ENCODE measurements at regions not wholly inside any gene's neighbourhood (a gene's known extent, or its start where the extent isn't known, plus 50 kb on each side); places are given as distances from the start of the nearest gene placed in this dataset.

GRCh38 chr1:239805042-239805441 is 286.6 kb upstream of the FMN2 start:
- DNase-seq = no peak
- Histone ChIP-seq H3K9me2 (ENCODE audit: insufficient read depth) (no peaks in the 10 kb centered on the region), H3K79me2 (ENCODE audit: insufficient read depth) (no peaks in the 10 kb centered on the region), H3K4me3 (no peak overlapping the region), H3K27ac (no peak overlapping the region), H3K27me3 (replicated peaks; ENCODE audit: insufficient read depth) (no peaks in the 10 kb centered on the region), H3K4me1 (ENCODE audit: insufficient read depth) (no peaks in the 10 kb centered on the region), H3K9me3 (ENCODE audit: low read depth) (no peaks in the 10 kb centered on the region), H2AFZ (no peak overlapping the region), H3K36me3 (ENCODE audit: low read depth) (no peaks in the 10 kb centered on the region), H3K9ac (no peak overlapping the region), H3K4me2 (ENCODE audit: unreplicated experiment) (no peak overlapping the region), H3F3A (ENCODE audit: insufficient read depth) (no peaks in the 10 kb centered on the region), H4K20me1 (ENCODE audit: insufficient read depth) (no peaks in the 10 kb centered on the region)
- TF ChIP-seq EZH2phosphoT487 (IDR thresholded peaks at IDR 0.05; ENCODE audit: insufficient read depth, low read depth) = no peak
- no peak for TF ChIP-seq EZH2 (IDR thresholded peaks at IDR 0.05; ENCODE audit: insufficient read depth, poor library complexity, severe bottlenecking)
- in situ Hi-C loops (cut with MboI) = no loop called here
- 6 to 14% methylated on average over 4 of the region's 4 CpGs for WGBS, 2 experiments (ENCODE audit: low coverage in 1 of 2, low lambda C conversion rate in 2 of 2, missing lambda C conversion rate in 2 of 2)

- no peaks in the 10 kb centered on the region for H3K4me1 ChIP-seq (ENCODE audit: insufficient read depth)
- H3K27ac ChIP-seq = no peak overlapping the region
- H3F3A ChIP-seq (ENCODE audit: insufficient read depth) = no peaks in the 10 kb centered on the region
- H3K9me2 ChIP-seq (ENCODE audit: insufficient read depth) = no peaks in the 10 kb centered on the region
- H3K9ac ChIP-seq = no peak overlapping the region
- H3K4me3 ChIP-seq = no peak overlapping the region
- no peaks in the 10 kb centered on the region for H3K9me3 ChIP-seq (ENCODE audit: low read depth)
- TF ChIP-seq EZH2 (IDR thresholded peaks at IDR 0.05; ENCODE audit: insufficient read depth, poor library complexity, severe bottlenecking) (no peak), EZH2phosphoT487 (IDR thresholded peaks at IDR 0.05; ENCODE audit: insufficient read depth, low read depth) (no peak)
- no peaks in the 10 kb centered on the region for H3K79me2 ChIP-seq (ENCODE audit: insufficient read depth)
- no peaks in the 10 kb centered on the region; the same call in 1 of the 2 replicates for H3K27me3 ChIP-seq (replicated peaks; ENCODE audit: insufficient read depth)
- in situ Hi-C loops (cut with MboI) = no loop called here
- H2AFZ ChIP-seq = no peak overlapping the region
- H4K20me1 ChIP-seq (ENCODE audit: insufficient read depth) = no peaks in the 10 kb centered on the region
- DNase-seq = no peak
- H3K4me2 ChIP-seq (ENCODE audit: unreplicated experiment) = no peak overlapping the region
- 9 to 17% methylated on average over 10 of the region's 10 CpGs for WGBS, 2 experiments (ENCODE audit: low coverage in 1 of 2, low lambda C conversion rate in 2 of 2, missing lambda C conversion rate in 2 of 2)
- H3K36me3 ChIP-seq (ENCODE audit: low read depth) = no peaks in the 10 kb centered on the region
Measured at GRCh38 chr1:239805851-239806772, 285.6 kb upstream of the FMN2 start.

DNA sequence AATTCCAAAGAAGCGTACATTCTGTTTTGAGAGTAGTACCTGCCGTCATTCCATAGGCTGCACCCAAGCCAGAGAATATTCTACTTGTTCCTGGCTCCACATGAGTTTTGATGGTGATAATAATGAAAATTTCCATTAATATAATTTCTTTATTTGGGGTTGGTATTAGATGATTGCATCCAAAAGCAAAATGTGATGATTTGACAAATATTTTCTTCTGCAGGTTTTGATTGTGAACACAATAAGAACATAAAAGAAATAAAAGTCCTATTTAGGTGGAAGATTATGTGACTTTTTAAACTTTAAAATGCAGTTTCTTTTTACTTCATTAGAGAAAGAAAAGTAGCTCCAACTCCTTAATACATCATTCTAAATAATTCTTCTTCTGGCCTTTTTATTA is 284.8 kb upstream of the FMN2 start:
- Histone ChIP-seq H3F3A (ENCODE audit: insufficient read depth) (no peaks in the 10 kb centered on the region), H2AFZ (no peak overlapping the region), H3K9me3 (ENCODE audit: low read depth) (no peaks in the 10 kb centered on the region), H3K27me3 (replicated peaks; ENCODE audit: insufficient read depth) (no peaks in the 10 kb centered on the region; the same call in 1 of the 2 replicates), H3K79me2 (ENCODE audit: insufficient read depth) (no peaks in the 10 kb centered on the region), H3K4me1 (ENCODE audit: insufficient read depth) (no peaks in the 10 kb centered on the region), H4K20me1 (ENCODE audit: insufficient read depth) (no peaks in the 10 kb centered on the region), H3K27ac (no peak overlapping the region), H3K4me3 (no peak overlapping the region), H3K4me2 (ENCODE audit: unreplicated experiment) (no peak overlapping the region), H3K9ac (no peak overlapping the region), H3K36me3 (ENCODE audit: low read depth) (no peaks in the 10 kb centered on the region), H3K9me2 (ENCODE audit: insufficient read depth) (no peaks in the 10 kb centered on the region)
- WGBS, 2 experiments (ENCODE audit: low coverage in 1 of 2, low lambda C conversion rate in 2 of 2, missing lambda C conversion rate in 2 of 2) = 23 to 27% methylated on average over 2 of the region's 2 CpGs
- in situ Hi-C loops (cut with MboI) = no loop called here
- no peak for TF ChIP-seq EZH2 (IDR thresholded peaks at IDR 0.05; ENCODE audit: insufficient read depth, poor library complexity, severe bottlenecking)
- no peak for TF ChIP-seq EZH2phosphoT487 (IDR thresholded peaks at IDR 0.05; ENCODE audit: insufficient read depth, low read depth)
- no peak for DNase-seq

- no peak for TF ChIP-seq EZH2 (IDR thresholded peaks at IDR 0.05; ENCODE audit: insufficient read depth, poor library complexity, severe bottlenecking)
- TF ChIP-seq EZH2phosphoT487 (IDR thresholded peaks at IDR 0.05; ENCODE audit: insufficient read depth, low read depth) = no peak
Measured at GRCh38 chr1:239807361-239807760, 284.3 kb upstream of the FMN2 start.

More at GRCh38 chr1:239807361-239807760, 284.3 kb upstream of the FMN2 start:
- H3K9me2 ChIP-seq (ENCODE audit: insufficient read depth) = no peaks in the 10 kb centered on the region
- no peaks in the 10 kb centered on the region for H3K79me2 ChIP-seq (ENCODE audit: insufficient read depth)
- H3K4me3 ChIP-seq = no peak overlapping the region
- H3K9ac ChIP-seq = no peak overlapping the region
- no peaks in the 10 kb centered on the region; the same call in 1 of the 2 replicates for H3K27me3 ChIP-seq (replicated peaks; ENCODE audit: insufficient read depth)
- H2AFZ ChIP-seq = no peak overlapping the region
- no peak overlapping the region for H3K27ac ChIP-seq
- in situ Hi-C loops (cut with MboI) = no loop called here
- no peaks in the 10 kb centered on the region for H3K4me1 ChIP-seq (ENCODE audit: insufficient read depth)
- no peak overlapping the region for H3K4me2 ChIP-seq (ENCODE audit: unreplicated experiment)
- H3K36me3 ChIP-seq (ENCODE audit: low read depth) = no peaks in the 10 kb centered on the region
- H4K20me1 ChIP-seq (ENCODE audit: insufficient read depth) = no peaks in the 10 kb centered on the region
- no peak for DNase-seq
- no peaks in the 10 kb centered on the region for H3K9me3 ChIP-seq (ENCODE audit: low read depth)
- H3F3A ChIP-seq (ENCODE audit: insufficient read depth) = no peaks in the 10 kb centered on the region

All from GM23248 (cell line).